GM18870 (cell line): ENCODE measurements at regions not wholly inside any gene's neighbourhood (a gene's known extent, or its start where the extent isn't known, plus 50 kb on each side); places are given as distances from the start of the nearest gene placed in this dataset.
"Not testable (repeated sequence)": the region's sequence is repeated elsewhere in the genome, so short reads cannot be mapped to it uniquely, and the experiment has no call there.

ENCODE experiments used
- ATAC-seq: cut with Tn5 transposase; IDR thresholded peaks from one replicate; pipeline ENCODE4 v1.9.1; 2021; ENCODE audit warnings: moderate library complexity; ENCODE audit not compliant: unreplicated experiment

GRCh38 chr14:56351861-56352260 lies 227.7 kb upstream of the TMEM260 start:
- no peak for ATAC-seq

GRCh38 chr14:56352999-56353398 lies 226.6 kb upstream of the TMEM260 start:
- no peak for ATAC-seq

DNA sequence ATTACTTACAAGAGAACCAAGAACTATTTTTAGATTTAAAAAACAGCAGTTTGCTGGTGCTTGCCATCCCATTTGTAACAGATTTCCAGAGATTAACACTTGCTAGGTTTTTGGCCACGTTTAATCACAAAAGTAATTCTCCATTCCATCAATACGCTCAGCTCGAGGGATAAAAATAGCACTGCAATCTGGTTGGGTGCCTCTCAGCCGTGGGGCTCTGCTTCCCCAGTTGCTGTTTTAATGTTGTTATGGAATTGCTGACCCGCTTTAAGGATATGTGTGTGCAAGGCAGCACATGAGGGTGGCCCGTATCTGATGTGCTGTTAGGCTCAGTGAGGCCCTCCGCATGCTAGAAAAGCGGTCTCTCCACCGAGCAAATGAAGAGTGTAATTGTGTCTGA lies 222.2 kb upstream of the TMEM260 start:
- no peak for ATAC-seq

- ATAC-seq = no peak
Observed at GRCh38 chr14:56358275-56358674, 221.3 kb upstream of the TMEM260 start.

GRCh38 chr14:56358851-56359614 lies 220.6 kb upstream of the TMEM260 start:
- ATAC-seq = peak; percentile 63

DNA sequence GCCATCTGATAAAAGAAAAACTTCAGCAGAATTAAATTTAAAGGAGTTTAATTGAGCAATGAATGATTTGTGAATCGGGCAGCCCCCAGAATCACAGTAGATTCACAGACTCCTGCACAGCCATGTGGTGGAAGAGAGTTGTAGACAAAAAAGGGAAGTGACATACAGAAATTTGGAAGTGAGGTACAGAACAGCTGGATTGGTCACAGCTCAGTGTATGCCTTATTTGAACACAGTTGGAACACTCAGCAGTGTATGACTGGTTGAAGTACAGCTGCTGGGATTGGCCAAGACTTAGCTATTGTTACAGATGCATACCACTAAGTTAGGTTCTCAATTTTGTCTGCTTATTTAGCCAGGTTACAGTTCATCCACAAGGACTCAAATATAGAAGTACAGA lies 213.9 kb upstream of the TMEM260 start:
- ATAC-seq = not testable (repeated sequence)

DNA sequence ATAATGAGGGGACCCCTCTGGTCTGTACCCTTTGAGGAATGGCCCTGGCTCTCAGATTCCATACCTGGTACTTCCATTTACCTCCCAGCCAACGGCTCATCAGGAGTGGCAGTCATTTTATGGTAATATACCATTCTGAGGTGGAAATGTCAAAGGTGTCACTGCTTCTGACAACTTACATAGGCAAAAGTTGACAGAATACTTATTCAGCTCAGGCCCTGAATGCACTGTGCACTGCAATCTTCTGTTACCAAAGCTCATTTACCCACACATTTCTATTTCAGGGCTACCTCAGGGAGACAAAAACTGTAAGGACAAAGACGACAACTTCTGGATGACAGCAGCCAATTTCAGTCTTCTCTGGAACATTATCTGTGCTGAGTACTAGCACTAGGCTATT lies 212.2 kb upstream of the TMEM260 start:
- no peak for ATAC-seq

- ATAC-seq = no peak
Observed at GRCh38 chr14:56371737-56372136, 207.9 kb upstream of the TMEM260 start.

- ATAC-seq = no peak
Observed at GRCh38 chr14:56374421-56374820, 205.2 kb upstream of the TMEM260 start.

GRCh38 chr14:56378046-56378445 lies 201.6 kb upstream of the TMEM260 start:
- no peak for ATAC-seq

DNA sequence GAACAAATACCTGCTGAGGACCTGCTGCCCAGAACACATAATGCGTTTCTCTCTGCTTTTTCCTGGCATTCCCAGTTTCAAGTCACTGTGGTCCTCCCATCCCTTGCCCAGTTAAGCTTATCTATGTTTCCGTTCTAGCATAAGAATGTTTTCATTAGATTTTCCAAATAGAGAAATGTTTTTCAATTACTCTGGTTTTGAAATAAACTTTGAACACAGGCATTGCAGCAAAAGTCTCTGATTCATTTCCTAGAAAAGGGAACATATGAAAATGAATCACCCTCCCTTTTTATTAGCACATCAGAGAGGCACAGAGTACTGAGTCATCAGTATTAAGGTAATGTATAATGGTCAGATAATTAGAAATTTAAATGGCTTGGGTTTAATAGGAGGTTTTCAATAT lies 201.1 kb upstream of the TMEM260 start:
- no peak for ATAC-seq

DNA sequence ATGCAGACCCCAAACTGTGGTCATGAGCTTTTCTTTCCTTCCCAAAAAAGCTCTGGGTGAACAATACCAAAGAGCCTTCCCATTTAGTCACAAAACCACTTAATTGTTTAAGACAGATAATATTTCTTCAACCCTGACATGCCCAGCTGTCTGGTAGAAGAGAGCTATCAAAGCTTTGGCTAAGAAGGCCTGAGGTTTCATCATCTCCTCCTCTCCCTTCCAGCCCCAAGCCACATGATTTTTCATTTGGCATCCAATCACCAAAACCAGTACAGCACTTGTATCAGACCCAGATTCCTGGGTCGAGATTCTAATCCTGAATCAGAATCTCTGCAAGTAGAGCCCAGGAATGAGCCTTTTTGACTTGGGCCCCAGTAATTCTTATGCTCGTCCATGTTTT lies 199.6 kb upstream of the TMEM260 start:
- ATAC-seq = no peak

DNA sequence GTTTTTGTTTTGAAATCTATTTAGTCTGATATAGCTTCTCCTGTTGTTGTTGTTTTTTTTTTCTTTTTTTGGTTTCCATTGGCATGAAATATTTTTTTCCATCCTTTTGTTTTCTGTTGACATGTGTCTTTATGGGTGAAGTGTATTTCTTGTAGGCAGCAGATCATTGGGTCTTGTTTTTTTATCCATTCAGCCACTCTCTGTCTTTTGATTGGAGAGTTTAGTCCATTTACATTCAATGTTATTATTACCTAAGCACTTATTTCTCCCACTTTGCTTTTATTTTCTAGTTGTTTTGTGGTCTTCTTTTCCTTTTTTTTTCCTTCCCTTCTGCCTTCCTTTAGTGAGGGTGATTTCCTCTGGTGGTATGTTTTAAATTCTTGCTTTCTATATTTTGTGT lies 193.6 kb upstream of the TMEM260 start:
- no peak for ATAC-seq

DNA sequence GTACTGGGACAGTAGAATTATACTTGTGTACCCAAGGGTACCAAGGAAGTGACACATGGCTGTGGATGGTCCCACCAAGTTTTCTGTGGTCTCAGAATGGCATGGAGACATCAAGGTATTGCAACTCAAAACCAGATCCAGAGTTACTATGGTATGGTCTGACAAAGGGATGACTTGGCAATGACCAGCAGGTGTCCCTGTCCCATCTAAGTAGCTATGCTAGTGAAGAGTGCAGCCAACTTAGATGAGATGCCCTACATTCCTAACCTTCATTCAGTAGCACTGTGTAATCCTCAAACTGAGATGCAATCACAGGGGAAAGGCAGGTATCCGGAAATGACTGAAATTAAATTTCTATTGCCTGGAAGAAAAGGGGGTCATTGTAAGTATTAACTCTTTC lies 188.7 kb upstream of the TMEM260 start:
- ATAC-seq = no peak

GRCh38 chr14:56394826-56395530 lies 184.6 kb upstream of the TMEM260 start:
- ATAC-seq = no peak

DNA sequence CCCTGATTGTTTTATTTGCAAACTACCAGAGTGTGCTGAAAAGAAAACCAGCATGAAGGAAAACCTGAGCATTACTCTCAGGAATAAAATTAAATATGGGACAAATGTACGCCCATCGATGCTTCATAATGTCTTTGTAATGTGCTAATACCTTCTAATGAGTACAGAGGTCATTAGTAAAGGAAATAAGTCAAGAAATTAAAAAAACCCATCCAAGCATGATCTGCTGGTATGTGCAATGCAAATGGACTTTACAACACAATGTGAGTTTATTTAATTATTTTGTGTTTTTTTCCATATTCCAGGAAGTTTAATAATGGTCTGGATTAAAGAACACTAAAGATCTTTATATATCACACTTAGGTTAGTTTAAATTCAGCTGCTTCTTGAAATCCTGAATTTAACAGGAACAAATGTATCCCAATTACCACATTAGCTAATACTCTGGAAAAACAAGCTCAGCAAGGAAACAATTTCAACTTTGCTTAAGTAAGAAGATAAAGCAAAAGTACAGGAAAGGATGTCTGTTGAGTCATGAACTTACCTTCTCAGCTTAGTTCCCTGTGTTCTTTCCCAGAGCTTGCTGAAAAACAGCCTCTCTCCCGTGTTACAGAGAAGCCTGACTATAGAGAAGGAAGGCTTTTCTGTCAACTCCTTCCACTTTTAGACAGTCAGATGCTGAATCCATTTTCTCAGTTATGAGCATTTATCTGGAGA lies 179.3 kb upstream of the TMEM260 start:
- ATAC-seq = no peak

GRCh38 chr14:56412468-56413434 lies 166.8 kb upstream of the TMEM260 start:
- ATAC-seq = no peak

- no peak for ATAC-seq
Observed at GRCh38 chr14:56413721-56414120, 165.9 kb upstream of the TMEM260 start.

- ATAC-seq = no peak
Observed at GRCh38 chr14:56414236-56414635, 165.4 kb upstream of the TMEM260 start.

DNA sequence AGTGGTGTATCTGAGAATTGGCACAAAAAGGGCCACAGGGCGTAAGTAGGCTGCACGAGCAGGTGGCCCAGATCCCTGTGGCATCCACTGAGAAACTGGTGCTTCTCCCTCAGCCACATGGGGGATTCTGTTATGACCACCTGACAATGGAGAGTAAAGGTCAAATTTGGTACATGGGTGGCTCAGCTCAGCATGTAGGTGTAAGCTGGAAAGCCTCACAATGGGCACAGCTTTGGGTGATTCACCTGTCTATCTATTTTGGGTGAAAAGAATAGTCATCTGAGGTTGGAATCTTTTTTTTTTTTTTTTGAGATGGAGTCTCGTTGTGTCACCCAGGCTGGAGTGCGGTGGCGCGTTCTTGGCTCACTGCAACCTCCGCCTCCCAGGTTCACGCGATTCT lies 163.4 kb upstream of the TMEM260 start:
- no peak for ATAC-seq

DNA sequence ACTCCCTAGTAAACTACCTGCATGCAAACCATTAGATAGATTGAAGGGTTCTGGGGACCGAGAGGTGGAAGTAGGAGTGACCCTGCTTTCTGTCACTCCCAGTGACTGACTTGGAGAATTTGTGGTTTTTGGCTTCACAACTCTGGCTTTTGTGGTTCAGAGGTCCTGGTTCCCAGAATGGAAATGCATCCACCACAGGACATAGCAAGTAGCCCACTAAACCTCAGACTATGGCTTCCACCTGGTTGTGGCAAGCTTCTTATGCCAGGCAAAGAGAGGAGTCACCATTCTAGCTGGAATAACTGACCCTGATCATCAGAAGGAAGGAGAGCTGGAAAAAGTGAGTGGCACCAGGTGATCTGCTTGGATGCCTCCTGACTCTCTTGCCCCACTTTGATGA lies 162.4 kb upstream of the TMEM260 start:
- no peak for ATAC-seq
